OCI-LY7 (cell line): ENCODE measurements at regions not wholly inside any gene's neighbourhood (a gene's known extent, or its start where the extent isn't known, plus 50 kb on each side); places are given as distances from the start of the nearest gene placed in this dataset.

Experiments
- BruUV-seq: library from RNA; stranded (reverse); fragments of 400-500 nt; replicated peaks from 2 replicates; lab custom pipeline; 2021; lab: Mats Ljungman, UMichigan
- CTCF ChIA-PET: fragments of 300-600 bp; sonication (Branson Sonifier 250); formaldehyde crosslinking; loops from one replicate; lab custom pipeline; 2022; ENCODE audit warnings: antibody characterized with exemption; ENCODE audit not compliant: unreplicated experiment; lab: Charles Lee
- POLR2A ChIA-PET: fragments of 300-600 bp; sonication (Branson Sonifier 250); formaldehyde crosslinking; loops from one replicate; lab custom pipeline; 2022; ENCODE audit warnings: antibody characterized with exemption; lab: Charles Lee
- DNase-seq: peaks from one replicate; pipeline ENCODE4 v3.0.0-alpha.2; 2015; ENCODE audit warnings: low spot score
- H2AFZ ChIP-seq: fragments of 200-600 bp; sonication (generic), shearing (Covaris generic); 2 replicates; pipeline ENCODE4 v1.6.1; 2014; ENCODE audit warnings: mild to moderate bottlenecking, antibody characterized with exemption, low read length, moderate library complexity
- H3K27ac ChIP-seq: fragments of 200-600 bp; sonication (generic); 2 replicates; pipeline ENCODE4 v1.5.1; 2014; ENCODE audit warnings: mixed run types, low read depth, mild to moderate bottlenecking, moderate library complexity, low read length, inconsistent platforms; ENCODE audit not compliant: poor library complexity, severe bottlenecking
- H3K36me3 ChIP-seq: fragments of 200-600 bp; sonication (generic); 2 replicates; pipeline ENCODE4 v1.6.1; 2014; ENCODE audit warnings: mild to moderate bottlenecking, antibody characterized with exemption, low read length, moderate library complexity, mixed read lengths; ENCODE audit not compliant: insufficient read depth
- H3K4me1 ChIP-seq: fragments of 200-600 bp; sonication (generic); 2 replicates; pipeline ENCODE4 v1.5.1; 2014; ENCODE audit warnings: mild to moderate bottlenecking, low read length; ENCODE audit not compliant: insufficient read depth, poor library complexity, severe bottlenecking
- H3K4me2 ChIP-seq: fragments of 200-600 bp; sonication (generic); 2 replicates; pipeline ENCODE4 v1.6.1; 2014; ENCODE audit warnings: mild to moderate bottlenecking, low read length
- H3K4me3 ChIP-seq: fragments of 200-600 bp; sonication (generic); 2 replicates; pipeline ENCODE4 v1.5.1; 2014; ENCODE audit warnings: mild to moderate bottlenecking, low read depth, low read length; ENCODE audit not compliant: poor library complexity, severe bottlenecking
- H3K79me2 ChIP-seq: fragments of 200-600 bp; sonication (generic); 2 replicates; pipeline ENCODE4 v1.6.1; 2016; ENCODE audit warnings: low read depth, mild to moderate bottlenecking, low read length, moderate library complexity, mixed read lengths; ENCODE audit not compliant: insufficient read depth
- H3K9me2 ChIP-seq: fragments of 200-600 bp; sonication (generic); 2 replicates; pipeline ENCODE4 v1.6.1; 2016; ENCODE audit warnings: mild to moderate bottlenecking, low read length, mixed read lengths; ENCODE audit not compliant: insufficient read depth
- H3K9me3 ChIP-seq: fragments of 200-600 bp; sonication (generic); 2 replicates; pipeline ENCODE4 v1.6.1; 2014; ENCODE audit warnings: mild to moderate bottlenecking, mixed run types, low read length, mixed read lengths
- H4K20me1 ChIP-seq: fragments of 200-600 bp; sonication (generic); 2 replicates; pipeline ENCODE4 v1.6.1; 2014; ENCODE audit warnings: mild to moderate bottlenecking, antibody characterized with exemption, low read length, moderate library complexity, mixed read lengths; ENCODE audit not compliant: insufficient read depth
- CTCF ChIP-seq: fragments of 200-600 bp; sonication (generic); conservative IDR thresholded peaks from 2 replicates; pipeline ENCODE4 v1.5.1; 2014; ENCODE audit warnings: mild to moderate bottlenecking, antibody characterized with exemption, low read length, moderate library complexity, mixed read lengths
- EZH2phosphoT487 ChIP-seq: fragments of 200-600 bp; sonication (generic); IDR thresholded peaks from 2 replicates; pipeline ENCODE4 v1.6.1; 2018; ENCODE audit warnings: low read depth, borderline replicate concordance, mild to moderate bottlenecking, mixed run types, antibody characterized with exemption, low read length, moderate library complexity, mixed read lengths
- intact Hi-C: fragments of 100-400 bp; cut with micrococcal nuclease; formaldehyde crosslinking; loops from one replicate; pipeline ENCODE4 v1.10.0; 2022; ENCODE audit not compliant: unreplicated experiment

DNA sequence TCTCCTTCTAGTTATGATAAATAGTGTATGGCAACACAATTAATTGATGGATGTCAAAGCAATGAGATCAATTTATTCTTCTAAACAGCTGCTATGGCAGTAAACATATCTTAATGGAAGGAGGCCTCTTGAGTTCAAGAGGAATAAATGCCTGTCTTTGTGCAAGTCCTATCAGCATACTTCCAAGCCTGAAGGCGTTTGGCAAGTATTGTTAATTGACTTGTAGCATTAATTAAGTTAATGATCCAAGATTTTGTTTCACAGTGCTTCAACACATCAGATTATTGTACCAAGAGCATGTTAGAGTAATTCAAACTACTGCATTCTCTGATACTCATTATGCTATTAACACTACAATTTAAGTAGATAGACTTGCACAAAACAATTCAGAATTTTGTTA is 144.8 kb downstream of the FAT4 start:
- ChIA-PET CTCF (no interaction called here), POLR2A (no interaction called here)
- Histone ChIP-seq H4K20me1 (no peaks in the 10 kb centered on the region), H2AFZ (no peak overlapping the region), H3K4me1 (no peaks in the 10 kb centered on the region), H3K36me3 (no peaks in the 10 kb centered on the region), H3K9me3 (no peaks in the 10 kb centered on the region), H3K4me3 (no peak overlapping the region), H3K79me2 (no peaks in the 10 kb centered on the region), H3K4me2 (no peak overlapping the region), H3K27ac (no peak overlapping the region), H3K9me2 (no peaks in the 10 kb centered on the region)
- TF ChIP-seq CTCF (no peak), EZH2phosphoT487 (no peak)
- BruUV-seq, result no TSS peak
- DNase-seq, result no peak
- intact Hi-C loops, result no loop called here

DNA sequence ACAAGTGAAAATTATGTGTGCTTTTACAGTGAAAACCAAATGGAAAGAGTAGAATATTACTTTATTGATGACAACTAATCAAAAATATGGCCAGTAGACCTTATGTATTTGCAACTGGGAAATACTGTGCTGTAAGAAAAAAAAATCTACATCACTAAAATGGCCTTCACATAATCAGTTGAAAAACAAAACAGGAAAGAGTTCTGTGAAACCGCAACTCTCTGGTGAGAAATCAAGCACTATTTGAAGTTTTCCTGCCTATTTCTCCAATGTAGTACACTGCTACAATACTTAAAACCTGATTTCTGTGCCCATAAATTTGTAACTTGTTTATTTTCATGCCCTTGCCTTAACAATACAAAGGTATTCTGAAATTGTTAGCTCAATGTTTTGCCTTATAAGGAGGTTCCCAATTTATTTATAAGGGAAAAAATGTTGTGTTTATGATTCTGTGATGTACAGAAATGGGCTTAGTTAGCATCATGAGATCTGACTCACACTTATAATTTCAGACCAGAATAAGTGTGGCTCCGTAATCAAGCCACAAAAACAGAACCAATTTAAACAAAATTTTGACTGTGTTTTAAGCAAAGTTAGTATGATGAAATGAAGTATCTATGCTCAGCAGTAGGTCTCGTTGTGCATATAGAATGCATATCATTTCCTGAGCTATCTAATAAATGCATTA is 147.1 kb downstream of the FAT4 start:
- CTCF ChIA-PET, result no interaction called here
- H3K36me3 ChIP-seq, result no peaks in the 10 kb centered on the region
- H3K4me2 ChIP-seq, result no peak overlapping the region
- H3K4me3 ChIP-seq, result no peak overlapping the region
- no peaks in the 10 kb centered on the region for H4K20me1 ChIP-seq
- H3K79me2 ChIP-seq, result no peaks in the 10 kb centered on the region
- H3K4me1 ChIP-seq, result no peaks in the 10 kb centered on the region
- POLR2A ChIA-PET, result no interaction called here
- no TSS peak for BruUV-seq
- H3K9me2 ChIP-seq, result no peaks in the 10 kb centered on the region
- DNase-seq, result no peak
- H2AFZ ChIP-seq, result no peak overlapping the region
- intact Hi-C loops, result no loop called here
- no peaks in the 10 kb centered on the region for H3K9me3 ChIP-seq
- H3K27ac ChIP-seq, result no peak overlapping the region
- TF ChIP-seq CTCF, result no peak
- no peak for TF ChIP-seq EZH2phosphoT487

DNA sequence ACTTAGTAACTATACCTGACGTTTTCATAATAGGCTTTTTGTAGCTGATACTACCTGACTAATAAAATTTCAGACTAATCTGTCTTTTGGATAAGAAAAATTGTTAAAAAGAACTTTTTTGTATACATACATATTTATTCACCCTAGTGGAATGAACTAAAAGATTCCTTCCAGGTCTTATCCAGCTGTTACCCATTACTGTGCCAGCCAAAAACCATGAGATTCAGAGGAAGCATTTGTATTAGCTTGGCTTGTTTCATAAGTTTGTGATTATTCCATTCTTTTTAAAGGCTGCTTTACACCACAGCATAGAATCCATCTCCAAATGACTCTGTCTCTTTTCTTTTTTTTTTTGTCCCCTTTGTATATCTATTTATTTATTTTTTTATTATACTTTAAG is 149.4 kb downstream of the FAT4 start:
- Histone ChIP-seq H3K4me2 (no peak overlapping the region), H3K9me2 (no peaks in the 10 kb centered on the region), H3K9me3 (no peaks in the 10 kb centered on the region), H3K4me3 (no peak overlapping the region), H3K79me2 (no peaks in the 10 kb centered on the region), H3K27ac (no peak overlapping the region), H4K20me1 (no peaks in the 10 kb centered on the region), H3K4me1 (no peaks in the 10 kb centered on the region), H2AFZ (no peak overlapping the region), H3K36me3 (no peaks in the 10 kb centered on the region)
- no peak for DNase-seq
- POLR2A ChIA-PET, result interaction anchor here (0.7 kb wide), 1 partner anchor 492 kb away, joined by 3 read pairs; no protein-coding TSS in a partner anchor
- intact Hi-C loops, result no loop called here
- BruUV-seq, result no TSS peak
- no peak for TF ChIP-seq CTCF
- no peak for TF ChIP-seq EZH2phosphoT487
- CTCF ChIA-PET, result no interaction called here
